Activated naive CD8-positive, alpha-beta T cell treated with anti-CD3 and anti-CD28 coated beads, Interleukin-2, amount 50 U/mL, for 16 hours (primary cell): ENCODE measurements at regions not wholly inside any gene's neighbourhood (a gene's known extent, or its start where the extent isn't known, plus 50 kb on each side); places are given as distances from the start of the nearest gene placed in this dataset.

ENCODE experiments used
- DNase-seq: peaks from one replicate; pipeline ENCODE4 v3.0.0-alpha.2; 2020; ENCODE audit warnings: low read depth, low spot score

DNA sequence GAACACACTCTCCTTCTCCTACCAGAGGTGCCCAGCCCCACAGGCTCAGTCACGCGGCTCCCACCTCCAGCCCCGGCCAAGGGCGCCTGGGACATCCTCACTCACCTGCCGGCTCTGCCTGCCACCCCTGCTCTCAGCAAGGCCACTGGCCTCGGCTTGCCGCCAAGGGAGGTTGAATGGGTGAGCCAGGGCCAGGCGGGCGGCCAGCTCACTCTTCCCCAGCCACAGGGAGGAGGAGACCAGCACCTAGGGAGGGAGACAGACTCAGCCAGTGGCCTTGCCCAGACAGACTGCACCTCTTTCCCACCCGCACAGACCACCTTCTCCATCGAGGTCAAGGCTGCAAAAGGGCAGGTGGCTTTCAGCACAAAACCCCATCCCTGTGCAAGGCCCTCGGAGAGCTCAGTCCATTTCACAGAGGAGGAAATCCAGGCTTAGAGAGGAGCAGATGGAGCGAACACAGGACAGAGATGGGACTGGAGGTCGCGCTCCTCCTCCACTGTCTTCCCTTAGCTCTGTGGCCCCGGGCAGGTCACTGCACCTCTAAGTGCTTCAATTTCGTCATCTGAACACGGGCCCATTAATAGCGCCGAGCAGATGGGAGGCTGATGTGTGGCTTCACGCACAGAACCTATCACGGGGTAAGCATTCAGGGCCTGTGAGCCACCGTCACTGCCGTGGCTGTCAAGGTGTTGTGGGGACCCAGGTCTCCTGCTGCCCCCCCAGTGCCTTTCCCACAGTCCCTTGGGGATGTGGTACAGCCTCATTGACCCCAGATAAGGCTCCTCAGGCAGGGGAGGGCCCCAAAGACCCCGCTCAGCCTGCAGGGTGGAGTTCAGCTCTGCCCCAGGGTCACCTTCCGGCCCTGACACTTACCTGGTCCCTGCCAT is 56.1 kb downstream of the RMI2 start:
- DNase-seq: no peak

DNA sequence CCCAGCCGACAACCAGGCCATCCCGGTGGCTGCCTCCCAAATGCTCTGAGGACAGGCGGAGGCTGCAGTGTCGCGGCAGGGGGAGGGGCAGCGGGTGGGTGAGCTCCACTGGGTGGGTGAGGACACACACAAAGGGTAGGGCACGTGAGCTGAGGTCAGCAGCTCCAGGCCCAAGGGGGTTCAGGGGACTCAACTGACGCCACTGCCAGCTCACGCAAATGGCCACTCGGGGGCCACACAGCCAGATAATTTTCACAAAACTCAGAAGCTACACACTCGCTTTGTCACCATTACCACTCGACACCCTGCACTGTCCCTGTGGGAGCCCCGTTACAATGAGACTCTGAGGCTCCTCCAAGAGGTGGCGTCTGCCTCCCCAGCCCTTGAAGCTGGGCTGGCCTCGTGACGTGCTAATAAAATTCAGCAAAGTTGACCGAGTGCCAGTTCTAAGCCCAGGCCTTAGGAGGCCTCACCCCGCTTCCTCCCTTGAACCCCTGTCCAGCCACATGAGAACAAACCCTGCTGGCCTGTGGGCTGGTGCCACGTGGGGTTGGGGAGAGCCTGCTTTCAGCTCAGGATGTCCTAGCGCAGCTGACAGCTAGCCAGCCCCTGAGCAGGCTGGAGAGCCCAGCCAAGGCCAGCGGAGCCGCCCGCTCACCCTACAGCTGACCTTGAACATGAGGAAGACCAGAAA is 56.9 kb downstream of the RMI2 start:
- no peak for DNase-seq

GRCh38 chr16:11402745-11403533 is 57.7 kb downstream of the RMI2 start:
- DNase-seq: no peak

DNA sequence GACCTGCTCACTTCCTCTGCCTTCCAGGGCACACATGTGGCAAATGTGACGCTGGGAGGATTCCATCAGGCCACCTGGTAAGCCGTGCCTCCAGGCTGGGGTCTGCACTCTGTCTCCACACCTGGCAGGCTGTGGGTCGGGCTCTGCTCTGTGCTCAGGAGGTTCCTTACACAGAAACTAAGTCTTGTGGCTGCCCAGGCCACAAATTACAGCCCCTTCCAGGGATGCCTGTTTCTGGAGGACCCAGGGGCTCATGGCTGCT is 58.2 kb downstream of the RMI2 start:
- no peak for DNase-seq

DNA sequence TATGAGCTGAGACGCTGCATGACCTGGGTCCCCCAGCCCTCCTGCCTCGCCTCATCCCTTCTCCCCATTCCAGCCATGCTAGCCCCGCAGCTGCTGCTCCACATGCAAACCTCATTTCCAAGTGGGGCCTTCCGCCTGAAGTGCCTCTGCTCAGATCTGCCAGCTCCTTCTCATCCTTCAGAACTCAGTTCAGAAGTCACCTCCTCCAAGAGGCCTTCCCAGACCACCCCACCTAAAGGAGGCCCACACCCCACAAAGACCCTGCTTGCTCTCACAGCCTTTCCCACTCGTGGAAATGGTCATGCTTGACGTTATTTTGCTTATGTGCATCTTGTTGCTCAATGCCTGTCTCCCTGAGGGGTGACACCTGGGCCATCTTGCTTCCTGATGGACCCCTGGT is 58.7 kb downstream of the RMI2 start:
- DNase-seq: no peak

DNA sequence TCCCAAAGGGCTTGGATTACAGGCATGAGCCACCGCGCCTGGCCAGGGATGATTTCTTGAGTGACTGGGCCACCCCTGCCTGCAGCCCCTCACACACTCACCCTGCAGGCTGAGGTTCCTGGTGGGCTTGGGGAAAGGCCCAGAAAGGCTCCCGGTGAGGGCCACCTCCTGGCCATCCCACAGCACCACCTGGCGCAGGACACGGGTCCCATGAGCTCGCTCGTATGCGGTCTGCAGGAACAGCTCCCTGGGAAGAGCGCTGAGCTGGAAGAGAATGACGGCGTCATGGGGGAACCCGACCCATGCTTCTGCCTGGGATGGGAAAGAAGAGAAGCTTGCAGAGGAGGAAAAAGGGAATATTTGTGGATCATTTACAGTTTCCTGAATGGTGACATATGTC is 59.3 kb downstream of the RMI2 start:
- DNase-seq: no peak

- peak; percentile 15 for DNase-seq
Observed at GRCh38 chr16:11405331-11406176, 60.3 kb downstream of the RMI2 start.

GRCh38 chr16:11406177-11406560 is 60.9 kb downstream of the RMI2 start:
- no peak for DNase-seq

GRCh38 chr16:11407047-11407982 is 62.1 kb downstream of the RMI2 start:
- peak; percentile 37 for DNase-seq

DNA sequence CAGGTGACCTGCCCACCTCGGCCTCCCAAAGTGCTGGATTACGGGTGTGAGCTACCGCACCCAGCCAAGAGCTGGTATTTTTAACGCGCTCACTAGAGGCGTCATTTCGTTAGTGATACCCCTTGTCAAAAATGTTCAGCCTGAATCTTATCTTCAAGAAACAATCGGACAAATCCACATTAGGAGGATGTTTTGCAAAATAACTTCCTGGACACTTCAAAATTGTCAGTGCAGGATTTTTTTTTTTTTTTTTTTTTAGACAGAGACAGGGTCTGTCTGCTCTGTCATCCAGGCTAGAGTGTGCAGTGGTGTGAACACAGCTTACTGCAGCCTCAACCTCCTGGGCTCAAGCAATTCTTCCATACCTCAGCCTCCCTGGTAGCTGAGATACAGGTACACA is 63.0 kb downstream of the RMI2 start:
- DNase-seq: no peak

DNA sequence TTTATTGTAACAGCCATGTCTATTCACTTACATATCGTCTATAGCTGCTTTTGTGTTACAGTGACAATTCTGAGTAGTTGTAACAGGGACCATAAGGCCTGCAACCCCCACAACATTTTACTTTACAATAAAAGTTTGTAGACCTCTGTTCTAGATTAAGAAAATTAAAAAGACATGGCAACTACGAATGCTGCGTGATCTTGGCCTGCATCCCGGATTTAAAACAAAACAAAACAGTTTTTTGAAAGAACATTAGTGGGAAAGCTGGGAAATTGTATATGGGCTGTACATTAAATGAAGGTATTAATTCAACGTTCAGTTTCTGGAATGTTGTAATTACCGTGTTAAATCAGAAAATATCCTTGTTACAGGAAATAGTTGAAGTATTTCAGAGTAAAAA is 64.1 kb downstream of the RMI2 start:
- no peak for DNase-seq

GRCh38 chr16:11410376-11411058 is 65.3 kb downstream of the RMI2 start:
- no peak for DNase-seq

- DNase-seq: no peak
Observed at GRCh38 chr16:11411059-11411550, 65.8 kb downstream of the RMI2 start.

GRCh38 chr16:11412175-11412904 is 67.1 kb downstream of the RMI2 start:
- DNase-seq: no peak

- DNase-seq: no peak
Observed at GRCh38 chr16:11412965-11413887, 68.0 kb downstream of the RMI2 start.

- no peak for DNase-seq
Observed at GRCh38 chr16:11413907-11414595, 68.8 kb downstream of the RMI2 start.
